GM12878 (cell line): ENCODE measurements at regions not wholly inside any gene's neighbourhood (a gene's known extent, or its start where the extent isn't known, plus 50 kb on each side); places are given as distances from the start of the nearest gene placed in this dataset.

Experiments used
- ATAC-seq: fragments of 200-7000 bp; cut with Tn5 transposase; 3 replicates; pipeline ENCODE4 v1.9.1; 2020; ENCODE audit warnings: mild to moderate bottlenecking, moderate library complexity
- BruUV-seq: library from RNA; stranded (reverse); fragments of 400-500 nt; replicated peaks from 2 replicates; lab custom pipeline; 2021; lab: Mats Ljungman, UMichigan
- CTCF ChIA-PET: fragments of 300-600 bp; sonication (Branson Sonifier 250); formaldehyde crosslinking; extraction: SDS; loops from one replicate; lab custom pipeline; 2021; ENCODE audit warnings: inconsistent platforms; lab: Yijun Ruan, JAX
- POLR2A ChIA-PET: fragments of 350-600 bp; formaldehyde crosslinking; extraction: SDS; loops from one replicate; lab custom pipeline; 2021; ENCODE audit warnings: inconsistent platforms; lab: Charles Lee
- RAD21 ChIA-PET: fragments of 300-600 bp; sonication (Branson Sonifier 250); formaldehyde crosslinking; loops from one replicate; lab custom pipeline; 2023; ENCODE audit warnings: antibody characterized with exemption; ENCODE audit not compliant: unreplicated experiment; lab: Charles Lee
- SMC1A ChIA-PET: fragments of 300-600 bp; sonication (Branson Sonifier 250); formaldehyde crosslinking; loops from one replicate; lab custom pipeline; 2023; ENCODE audit not compliant: unreplicated experiment, uncharacterized antibody; lab: Charles Lee
- DNase-seq: peaks from one replicate; pipeline ENCODE4 v3.0.0-alpha.2; 2011; ENCODE audit warnings: low read depth, low spot score
- FAIRE-seq: peaks from 3 replicates; lab custom pipeline; 2011; peaks lifted over from hg19 to GRCh38; lab: Jason Lieb, UNC
- H2AFZ ChIP-seq: 2 replicates; pipeline ENCODE4 v1.6.0; 2011; ENCODE audit warnings: low read depth, low read length, control low read depth; ENCODE audit not compliant: control insufficient read depth
- H3K27ac ChIP-seq: 2 replicates; pipeline ENCODE4 v1.5.1; 2011; ENCODE audit warnings: control low read depth; ENCODE audit not compliant: control insufficient read depth, insufficient read depth
- H3K27me3 ChIP-seq, 2 experiments: replicated peaks in 1 of 2; 2 replicates each; pipeline versions ENCODE4 v1.6.0 to v1.6.1; 2011; ENCODE audit warnings: low read length in 1 of 2; ENCODE audit not compliant: control insufficient read depth in 2 of 2, insufficient read depth in 2 of 2
- H3K36me3 ChIP-seq, 2 experiments: 2 replicates each; pipeline ENCODE4 v1.5.1; 2011; ENCODE audit warnings: low read length in 1 of 2; ENCODE audit not compliant: control insufficient read depth in 2 of 2, insufficient read depth in 2 of 2
- H3K4me1 ChIP-seq: 2 replicates; pipeline ENCODE4 v1.6.1; 2011; ENCODE audit warnings: mild to moderate bottlenecking, low read length, moderate library complexity, mixed read lengths; ENCODE audit not compliant: control insufficient read depth, insufficient read depth
- H3K4me2 ChIP-seq: 2 replicates; pipeline ENCODE4 v1.6.0; 2011; ENCODE audit warnings: control low read depth; ENCODE audit not compliant: control insufficient read depth, insufficient read depth
- H3K4me3 ChIP-seq: fragments of 200-600 bp; sonication (generic); 2 replicates; pipeline ENCODE4 v1.5.1; 2016
- H3K79me2 ChIP-seq: 2 replicates; pipeline ENCODE4 v1.6.0; 2011; ENCODE audit warnings: low read length; ENCODE audit not compliant: control insufficient read depth, insufficient read depth
- H3K9ac ChIP-seq: 2 replicates; pipeline ENCODE4 v1.8.0; 2011; ENCODE audit warnings: low read length, control low read depth, mixed read lengths; ENCODE audit not compliant: control insufficient read depth, insufficient read depth
- H3K9me3 ChIP-seq: replicated peaks from 3 replicates; pipeline ENCODE4 v1.5.1; 2011; ENCODE audit warnings: mild to moderate bottlenecking, low read length; ENCODE audit not compliant: control insufficient read depth, insufficient read depth
- H4K20me1 ChIP-seq: 2 replicates; pipeline ENCODE4 v1.6.0; 2011; ENCODE audit not compliant: control insufficient read depth, insufficient read depth
- FOS ChIP-seq: IDR thresholded peaks from 3 replicates; pipeline ENCODE4 v1.6.1; 2011; ENCODE audit warnings: borderline replicate concordance; ENCODE audit not compliant: insufficient read length; ENCODE audit errors: extremely low read depth
- JUNB ChIP-seq: IDR thresholded peaks from 2 replicates; pipeline ENCODE4 v1.6.1; 2016; ENCODE audit warnings: antibody characterized with exemption, mild to moderate bottlenecking
- MLLT1 ChIP-seq: fragments of 450-650 bp; IDR thresholded peaks from 2 replicates; pipeline ENCODE4 v1.6.1; 2016; ENCODE audit warnings: mild to moderate bottlenecking
- MTA2 ChIP-seq: fragments of 450-650 bp; IDR thresholded peaks from 2 replicates; pipeline ENCODE4 v1.6.1; 2016; ENCODE audit warnings: low read depth, mild to moderate bottlenecking, moderate library complexity
- PAX5 ChIP-seq: IDR thresholded peaks from 2 replicates; pipeline ENCODE4 v1.6.1; 2011; ENCODE audit warnings: low read depth, low read length, borderline replicate concordance
- RBBP5 ChIP-seq: fragments of 200-600 bp; sonication (generic); conservative IDR thresholded peaks from 2 replicates; pipeline ENCODE4 v1.6.1; 2016
- SKIL ChIP-seq: fragments of 450-650 bp; IDR thresholded peaks from 2 replicates; pipeline ENCODE4 v1.6.1; 2017; ENCODE audit warnings: mild to moderate bottlenecking, low read depth, inconsistent platforms; ENCODE audit not compliant: poor library complexity, severe bottlenecking
- SMC3 ChIP-seq: IDR thresholded peaks from 2 replicates; pipeline ENCODE4 v1.6.1; 2011; ENCODE audit warnings: low read length, improper control_type of control experiment, borderline replicate concordance
- ZNF274 ChIP-seq: IDR thresholded peaks from one replicate; pipeline ENCODE4 v1.8.0; 2011; ENCODE audit not compliant: insufficient read length, insufficient read depth
- WGBS: methylation state at CpG from one replicate; pipeline ENCODE4 v1.1.6; 2016; ENCODE audit warnings: low lambda C conversion rate; ENCODE audit not compliant: insufficient replicate concordance, insufficient coverage; ENCODE audit errors: missing lambda C conversion rate; 5-methylcytosine and 5-hydroxymethylcytosine counted together
- in situ Hi-C: fragments of 300-500 bp; cut with MboI; formaldehyde crosslinking; loops from 9 replicates; pipeline ENCODE4 v1.14.3; 2018; ENCODE audit warnings: mixed read lengths
- intact Hi-C: fragments of 100-400 bp; cut with micrococcal nuclease; formaldehyde crosslinking; loops from one replicate; pipeline ENCODE4 v1.14.2; 2022; ENCODE audit not compliant: unreplicated experiment

GRCh38 chr7:131016230-131016629, 282.2 kb upstream of the KLF14 start:
- TF ChIP-seq PAX5 (no peak), RBBP5 (no peak)
- TF ChIP-seq, all 136 proteins: peak for 0
- Histone ChIP-seq H3K9me3 (no peaks in the 10 kb centered on the region), H3K4me2 (no peak overlapping the region), H3K79me2 (peaks cover 16% of the 10 kb centered on the region), H2AFZ (no peak overlapping the region), H3K27me3 (no peaks in the 10 kb centered on the region), H4K20me1 (no peaks in the 10 kb centered on the region), H3K4me3 (no peak overlapping the region), H3K4me1 (peaks cover 33% of the 10 kb centered on the region), H3K9ac (no peak overlapping the region), H3K27ac (no peak overlapping the region), H3K36me3 (no peaks in the 10 kb centered on the region; a peak in 2 of 4 replicates)
- FAIRE-seq (no peak), ATAC-seq (no peak), DNase-seq (no peak)
- ChIA-PET RAD21 (interaction anchor here (1.1 to 1.2 kb wide), 2 partner anchors 16 to 24 kb away, joined by 3 read pairs; no protein-coding TSS in a partner anchor), SMC1A (interaction anchor here (1.1 to 2.8 kb wide), 5 partner anchors 11 to 113 kb away, joined by 3 to 7 read pairs (median 5); no protein-coding TSS in a partner anchor), POLR2A (no interaction called here), CTCF (interaction anchor here (0.7 to 3.2 kb wide), 6 partner anchors 8 to 37 kb away, joined by 3 to 14 read pairs (median 6); no protein-coding TSS in a partner anchor)
- no TSS peak for BruUV-seq
- intact Hi-C loops = no loop called here
- 100% methylated on average over 1 of the region's 1 CpG for WGBS
- in situ Hi-C loops = no loop called here

GRCh38 chr7:131019351-131019750, 285.3 kb upstream of the KLF14 start:
- no peak for ATAC-seq
- RAD21 ChIA-PET = interaction anchor here (1.0 to 1.7 kb wide), 8 partner anchors 8 to 105 kb away, joined by 3 to 7 read pairs (median 4); no protein-coding TSS in a partner anchor
- Histone ChIP-seq H3K27me3 (no peaks in the 10 kb centered on the region), H3K4me2 (no peak overlapping the region), H4K20me1 (no peaks in the 10 kb centered on the region), H2AFZ (no peak overlapping the region), H3K27ac (0 out of 2 replicates have a peak overlapping the region, but pooled peaks have one; percentile 1), H3K36me3 (peaks cover 0 to 2% of the 10 kb centered on the region in 2 experiments; a peak in 2 of 4 replicates), H3K4me1 (peaks cover 29% of the 10 kb centered on the region), H3K9ac (no peak overlapping the region), H3K79me2 (peaks cover 19% of the 10 kb centered on the region), H3K9me3 (peaks cover 5% of the 10 kb centered on the region; the same call in 2 of the 3 replicates), H3K4me3 (no peak overlapping the region)
- TF ChIP-seq JUNB (peak; percentile 21; the same call in 1 of the 2 replicates), MTA2 (no peak), SMC3 (no peak), PAX5 (no peak), FOS (no peak), ZNF274 (no peak), MLLT1 (no peak), SKIL (no peak)
- WGBS = 0% methylated on average over 1 of the region's 1 CpG
- FAIRE-seq = no peak
- POLR2A ChIA-PET = interaction anchor here (0.9 to 2.3 kb wide), 6 partner anchors 8 to 74 kb away, joined by 3 to 11 read pairs (median 4); no protein-coding TSS in a partner anchor
- CTCF ChIA-PET = interaction anchor here (0.8 to 5.9 kb wide), 8 partner anchors 9 to 122 kb away, joined by 3 to 44 read pairs (median 7); no protein-coding TSS in a partner anchor
- in situ Hi-C loops (no loop called here), intact Hi-C loops (no loop called here)
- no peak for DNase-seq
- BruUV-seq = no TSS peak
- SMC1A ChIA-PET = interaction anchor here (0.6 to 3.6 kb wide), 15 partner anchors 7 to 119 kb away, joined by 3 to 24 read pairs (median 3); no protein-coding TSS in a partner anchor
